H1 (cell line): ENCODE measurements at regions not wholly inside any gene's neighbourhood (a gene's known extent, or its start where the extent isn't known, plus 50 kb on each side); places are given as distances from the start of the nearest gene placed in this dataset.

Source experiments
- CHD7 ChIP-seq: fragments of 300-600 bp; sonication (generic); IDR thresholded peaks from 2 replicates; pipeline ENCODE4 v1.7.1; 2012; ENCODE audit warnings: low read length, moderate library complexity, mild to moderate bottlenecking, inconsistent platforms; ENCODE audit not compliant: insufficient replicate concordance
- TAF7 ChIP-seq: optimal IDR thresholded peaks from 2 replicates; pipeline ENCODE3; 2011; ENCODE audit warnings: low read depth, mild to moderate bottlenecking, inconsistent platforms, low read length, moderate library complexity, borderline replicate concordance
- TBP ChIP-seq: IDR thresholded peaks from 2 replicates; pipeline ENCODE4 v1.6.1; 2011; ENCODE audit warnings: low read depth, low read length, improper control_type of control experiment

- TF ChIP-seq CHD7 (no peak), TAF7 (no peak), TBP (no peak)
Observed at GRCh38 chr5:143914756-143915155, 102.8 kb downstream of the HMHB1 start (continued).
